ENCODE measurements at regions not wholly inside any gene's neighbourhood (a gene's known extent, or its start where the extent isn't known, plus 50 kb on each side); places are given as distances from the start of the nearest gene placed in this dataset.
"Not testable (repeated sequence)": the region's sequence is repeated elsewhere in the genome, so short reads cannot be mapped to it uniquely, and the experiment has no call there.

GRCh38 chr6:67880939-67881705 lies 754.0 kb upstream of the ADGRB3 start:
- H3K9me3 Mint-ChIP-seq = peaks cover 0 to 1% (median 0%) of the 10 kb centered on the region in 3 donors
- no peaks in the 10 kb centered on the region for H3K4me1 Mint-ChIP-seq
- no peak overlapping the region for H3K27ac Mint-ChIP-seq
- H3K4me3 Mint-ChIP-seq = no peak overlapping the region
- no peaks in the 10 kb centered on the region for H3K27me3 Mint-ChIP-seq
- no peaks in the 10 kb centered on the region for H3K36me3 Mint-ChIP-seq

GRCh38 chr6:67880343-67880742 lies 754.7 kb upstream of the ADGRB3 start:
- H3K36me3 Mint-ChIP-seq, H3K27me3 Mint-ChIP-seq, H3K9me3 Mint-ChIP-seq, H3K4me3 Mint-ChIP-seq, H3K27ac Mint-ChIP-seq, H3K4me1 Mint-ChIP-seq: not testable (repeated sequence)

- H3K9me3 Mint-ChIP-seq, H3K4me1 Mint-ChIP-seq, H3K27me3 Mint-ChIP-seq, H3K27ac Mint-ChIP-seq, H3K4me3 Mint-ChIP-seq, H3K36me3 Mint-ChIP-seq: not testable (repeated sequence)
Observed at GRCh38 chr6:67879928-67880327, 755.2 kb upstream of the ADGRB3 start.

- not testable (repeated sequence) for H3K36me3 Mint-ChIP-seq, H3K27ac Mint-ChIP-seq, H3K4me3 Mint-ChIP-seq, H3K9me3 Mint-ChIP-seq, H3K4me1 Mint-ChIP-seq, H3K27me3 Mint-ChIP-seq
Observed at GRCh38 chr6:67879105-67879904, 755.8 kb upstream of the ADGRB3 start.

GRCh38 chr6:67878216-67878615 lies 756.9 kb upstream of the ADGRB3 start:
- H3K4me3 Mint-ChIP-seq, H3K9me3 Mint-ChIP-seq, H3K27me3 Mint-ChIP-seq, H3K36me3 Mint-ChIP-seq, H3K27ac Mint-ChIP-seq, H3K4me1 Mint-ChIP-seq: not testable (repeated sequence)

- Mint-ChIP-seq H3K36me3 (no peaks in the 10 kb centered on the region), H3K4me1 (no peaks in the 10 kb centered on the region), H3K9me3 (peaks cover 0 to 7% (median 5%) of the 10 kb centered on the region in 3 donors), H3K27me3 (no peaks in the 10 kb centered on the region), H3K4me3 (no peak overlapping the region), H3K27ac (no peak overlapping the region)
Observed at GRCh38 chr6:67877288-67877687, 757.8 kb upstream of the ADGRB3 start.

- H3K27ac Mint-ChIP-seq = no peak overlapping the region
- H3K4me3 Mint-ChIP-seq = no peak overlapping the region
- H3K9me3 Mint-ChIP-seq = peaks cover 0 to 7% (median 5%) of the 10 kb centered on the region in 3 donors
- no peaks in the 10 kb centered on the region for H3K36me3 Mint-ChIP-seq
- no peaks in the 10 kb centered on the region for H3K4me1 Mint-ChIP-seq
- H3K27me3 Mint-ChIP-seq = no peaks in the 10 kb centered on the region
Observed at GRCh38 chr6:67875877-67876383, 759.2 kb upstream of the ADGRB3 start.

GRCh38 chr6:67870321-67870720 lies 764.8 kb upstream of the ADGRB3 start:
- Mint-ChIP-seq H3K27me3 (no peaks in the 10 kb centered on the region), H3K36me3 (no peaks in the 10 kb centered on the region)

GRCh38 chr6:67863346-67863745 lies 771.7 kb upstream of the ADGRB3 start:
- Mint-ChIP-seq H3K4me3 (no peak overlapping the region), H3K27me3 (no peaks in the 10 kb centered on the region), H3K9me3 (peaks cover 0 to 5% (median 4%) of the 10 kb centered on the region in 3 donors), H3K4me1 (no peaks in the 10 kb centered on the region), H3K36me3 (no peaks in the 10 kb centered on the region), H3K27ac (no peak overlapping the region)

More at GRCh38 chr6:67870321-67870720, 764.8 kb upstream of the ADGRB3 start:
- Mint-ChIP-seq H3K4me3 (no peak overlapping the region), H3K4me1 (no peaks in the 10 kb centered on the region), H3K27ac (no peak overlapping the region), H3K9me3 (peaks cover 0 to 7% (median 4%) of the 10 kb centered on the region in 3 donors)

- Mint-ChIP-seq H3K4me3 (no peak overlapping the region), H3K9me3 (peaks cover 8 to 11% (median 9%) of the 10 kb centered on the region in 3 donors), H3K27me3 (no peaks in the 10 kb centered on the region), H3K27ac (no peak overlapping the region), H3K4me1 (no peaks in the 10 kb centered on the region), H3K36me3 (no peaks in the 10 kb centered on the region)
Observed at GRCh38 chr6:67854098-67854497, 781.0 kb upstream of the ADGRB3 start.

- H3K9me3 Mint-ChIP-seq = peaks cover 11 to 23% (median 15%) of the 10 kb centered on the region in 3 donors
- H3K36me3 Mint-ChIP-seq = no peaks in the 10 kb centered on the region
- H3K27me3 Mint-ChIP-seq = no peaks in the 10 kb centered on the region
- H3K4me1 Mint-ChIP-seq = no peaks in the 10 kb centered on the region
- H3K4me3 Mint-ChIP-seq = no peak overlapping the region
- H3K27ac Mint-ChIP-seq = no peak overlapping the region
Observed at GRCh38 chr6:67839818-67840217, 795.3 kb upstream of the ADGRB3 start.

GRCh38 chr6:67825201-67825895 lies 809.7 kb upstream of the ADGRB3 start:
- Mint-ChIP-seq H3K9me3 (peaks cover 0 to 18% (median 0%) of the 10 kb centered on the region in 3 donors), H3K4me3 (no peak overlapping the region), H3K27me3 (no peaks in the 10 kb centered on the region), H3K36me3 (no peaks in the 10 kb centered on the region), H3K4me1 (no peaks in the 10 kb centered on the region), H3K27ac (no peak overlapping the region)

- Mint-ChIP-seq H3K36me3 (peaks cover 2% of the 10 kb centered on the region), H3K27ac (no peak overlapping the region), H3K4me3 (no peak overlapping the region), H3K4me1 (no peaks in the 10 kb centered on the region), H3K27me3 (no peaks in the 10 kb centered on the region), H3K9me3 (peaks cover 3 to 45% (median 5%) of the 10 kb centered on the region in 3 donors)
Observed at GRCh38 chr6:67818322-67818721, 816.8 kb upstream of the ADGRB3 start.

GRCh38 chr6:67815623-67816022 lies 819.5 kb upstream of the ADGRB3 start:
- Mint-ChIP-seq H3K36me3 (peaks cover 2% of the 10 kb centered on the region), H3K4me3 (no peak overlapping the region), H3K4me1 (no peaks in the 10 kb centered on the region), H3K27me3 (no peaks in the 10 kb centered on the region), H3K9me3 (peaks cover 7 to 39% (median 8%) of the 10 kb centered on the region in 3 donors), H3K27ac (no peak overlapping the region)

- Mint-ChIP-seq H3K36me3 (no peaks in the 10 kb centered on the region), H3K27ac (no peak overlapping the region), H3K4me1 (no peaks in the 10 kb centered on the region), H3K4me3 (peak overlapping the region in 1 of 4 donors; percentile 10), H3K27me3 (no peaks in the 10 kb centered on the region), H3K9me3 (peaks cover 7 to 36% (median 8%) of the 10 kb centered on the region in 3 donors)
Observed at GRCh38 chr6:67814262-67814661, 820.8 kb upstream of the ADGRB3 start.
